GM18502 (cell line): ENCODE measurements at regions not wholly inside any gene's neighbourhood (a gene's known extent, or its start where the extent isn't known, plus 50 kb on each side); places are given as distances from the start of the nearest gene placed in this dataset.

Experiments
- ATAC-seq: cut with Tn5 transposase; IDR thresholded peaks from one replicate; pipeline ENCODE4 v1.9.1; 2021; ENCODE audit warnings: mild to moderate bottlenecking; ENCODE audit not compliant: unreplicated experiment, poor library complexity

- no peak for ATAC-seq
Observed at GRCh38 chr2:21590026-21590690, 466.4 kb downstream of the TDRD15 start.

GRCh38 chr2:21591926-21592325, 468.2 kb downstream of the TDRD15 start:
- no peak for ATAC-seq

- ATAC-seq: no peak
Observed at GRCh38 chr2:21599417-21599816, 475.6 kb downstream of the TDRD15 start.

GRCh38 chr2:21602789-21603188, 479.0 kb downstream of the TDRD15 start:
- ATAC-seq: no peak

- no peak for ATAC-seq
Observed at GRCh38 chr2:21607572-21607971, 483.8 kb downstream of the TDRD15 start.

- no peak for ATAC-seq
Observed at GRCh38 chr2:21610304-21610703, 486.5 kb downstream of the TDRD15 start.

GRCh38 chr2:21617885-21618434, 494.2 kb downstream of the TDRD15 start:
- no peak for ATAC-seq

GRCh38 chr2:21620771-21621170, 497.0 kb downstream of the TDRD15 start:
- no peak for ATAC-seq

- ATAC-seq: no peak
Observed at GRCh38 chr2:21627938-21628337, 504.2 kb downstream of the TDRD15 start.

GRCh38 chr2:21633015-21633414, 509.2 kb downstream of the TDRD15 start:
- ATAC-seq: no peak

GRCh38 chr2:21633466-21633865, 509.7 kb downstream of the TDRD15 start:
- no peak for ATAC-seq

- ATAC-seq: no peak
Observed at GRCh38 chr2:21633911-21634310, 510.1 kb downstream of the TDRD15 start.

- no peak for ATAC-seq
Observed at GRCh38 chr2:21640046-21640445, 516.3 kb downstream of the TDRD15 start.

GRCh38 chr2:21642647-21643046, 518.9 kb downstream of the TDRD15 start:
- no peak for ATAC-seq

- no peak for ATAC-seq
Observed at GRCh38 chr2:21643180-21643579, 519.4 kb downstream of the TDRD15 start.

- ATAC-seq: no peak
Observed at GRCh38 chr2:21644266-21644665, 520.5 kb downstream of the TDRD15 start.

- no peak for ATAC-seq
Observed at GRCh38 chr2:21646345-21646744, 522.6 kb downstream of the TDRD15 start.

GRCh38 chr2:21650569-21650968, 526.8 kb downstream of the TDRD15 start:
- ATAC-seq: no peak

- no peak for ATAC-seq
Observed at GRCh38 chr2:21655136-21655535, 531.4 kb downstream of the TDRD15 start.

- no peak for ATAC-seq
Observed at GRCh38 chr2:21656330-21657075, 532.7 kb downstream of the TDRD15 start.

- no peak for ATAC-seq
Observed at GRCh38 chr2:21657445-21657844, 533.7 kb downstream of the TDRD15 start.

GRCh38 chr2:21658269-21658668, 534.5 kb downstream of the TDRD15 start:
- no peak for ATAC-seq
